Body of pancreas (tissue), 4 donors: ENCODE measurements at regions not wholly inside any gene's neighbourhood (a gene's known extent, or its start where the extent isn't known, plus 50 kb on each side); places are given as distances from the start of the nearest gene placed in this dataset.
"Not testable (repeated sequence)": the region's sequence is repeated elsewhere in the genome, so short reads cannot be mapped to it uniquely, and the experiment has no call there.

Experiments used
- CTCF ChIP-seq, 7 experiments: fragments of 450-650 bp in 4 of 7; fragments of 200-600 bp in 3 of 7; sonication (generic) in 3 of 7; IDR thresholded peaks; one replicate each; pipeline ENCODE4 v1.5.1; 2016 to 2019; ENCODE audit warnings: antibody characterized with exemption in 7 of 7
- POLR2A ChIP-seq, 3 donors: fragments of 450-650 bp; IDR thresholded peaks; one replicate each; pipeline ENCODE4 v1.6.1; 2016; ENCODE audit warnings: antibody characterized with exemption in 3 of 3, mild to moderate bottlenecking in 2 of 3

DNA sequence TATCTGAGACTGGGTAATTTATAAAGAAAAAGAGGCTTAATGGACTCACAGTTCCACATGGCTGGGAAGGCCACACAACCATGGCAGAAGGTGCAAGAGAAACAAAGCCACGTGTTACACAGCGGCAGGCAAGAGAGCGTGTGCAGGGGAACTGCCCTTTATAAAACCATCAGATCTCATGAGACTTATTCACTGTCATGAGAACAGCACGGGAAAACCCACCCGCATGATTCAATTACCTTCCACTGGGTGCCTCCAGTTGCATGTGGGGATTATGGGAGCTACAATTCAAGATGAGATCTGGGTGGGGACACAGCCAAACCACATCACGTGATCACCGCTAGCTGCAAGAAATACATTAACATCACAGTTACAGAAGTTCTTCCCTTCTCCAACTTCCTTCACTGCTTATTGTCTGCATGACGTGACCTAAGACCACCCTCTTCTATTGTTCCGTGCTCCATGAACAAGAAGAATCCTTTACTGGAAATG lies 84.9 kb upstream of the SMARCA2 start:
- TF ChIP-seq CTCF, POLR2A (IDR thresholded peaks at IDR 0.05): not testable (repeated sequence)
